Sigmoid colon (tissue), 6 donors: ENCODE measurements at regions not wholly inside any gene's neighbourhood (a gene's known extent, or its start where the extent isn't known, plus 50 kb on each side); places are given as distances from the start of the nearest gene placed in this dataset.

ENCODE experiments used
- DNase-seq: peaks from one replicate; pipeline ENCODE4 v3.0.0-alpha.2; 2019
- H3K27ac ChIP-seq, 4 donors: fragments of 200-600 bp; sonication (generic); one replicate each; pipeline ENCODE4 v1.5.1; 2016 to 2019; ENCODE audit warnings: mild to moderate bottlenecking in 1 of 4
- H3K27me3 ChIP-seq, 3 donors: fragments of 200-600 bp; sonication (generic); one replicate each; pipeline ENCODE4 v1.5.1; 2019; ENCODE audit warnings: mild to moderate bottlenecking in 1 of 3
- H3K36me3 ChIP-seq, 4 donors: fragments of 200-600 bp; sonication (generic); one replicate each; pipeline ENCODE4 v1.5.1; 2016 to 2019
- H3K4me1 ChIP-seq, 4 donors: fragments of 200-600 bp; sonication (generic); one replicate each; pipeline ENCODE4 v1.5.1; 2017 to 2019
- H3K4me3 ChIP-seq, 4 donors: fragments of 200-600 bp; sonication (generic); one replicate each; pipeline ENCODE4 v1.5.1; 2017 to 2019; ENCODE audit warnings: mild to moderate bottlenecking in 2 of 4, moderate library complexity in 1 of 4
- H3K9me3 ChIP-seq, 4 donors: fragments of 200-600 bp in 3 of 4; sonication (generic) in 3 of 4; one replicate each; pipeline versions ENCODE4 v1.5.1 to v1.6.1; 2013 to 2019
- CTCF ChIP-seq, 4 experiments: fragments of 450-650 bp in 3 of 4; fragments of 200-600 bp in 1 of 4; IDR thresholded peaks; one replicate each; pipeline ENCODE4 v1.5.1; 2016 to 2019; ENCODE audit warnings: antibody characterized with exemption in 4 of 4, mild to moderate bottlenecking in 3 of 4, moderate library complexity in 2 of 4
- EP300 ChIP-seq, 4 donors: sonication (generic); formaldehyde crosslinking; IDR thresholded peaks; one replicate each; pipeline ENCODE4 v1.6.1; 2017; ENCODE audit warnings: antibody characterized with exemption in 4 of 4
- POLR2A ChIP-seq, 2 donors: fragments of 450-650 bp; IDR thresholded peaks; one replicate each; pipeline ENCODE4 v1.6.1; 2016; ENCODE audit warnings: antibody characterized with exemption in 2 of 2, mild to moderate bottlenecking in 2 of 2, moderate library complexity in 2 of 2
- POLR2AphosphoS5 ChIP-seq, 4 donors: sonication (generic); formaldehyde crosslinking; IDR thresholded peaks; one replicate each; pipeline ENCODE4 v1.6.1; 2017; ENCODE audit warnings: antibody characterized with exemption in 4 of 4
- WGBS, 2 donors: extraction: QIAGEN DNeasy Blood & Tissue Kit; methylation state at CpG; one replicate each; pipeline ENCODE4 v1.1.7; 2013; 5-methylcytosine and 5-hydroxymethylcytosine counted together
- intact Hi-C: fragments of 100-400 bp; cut with DNase I; formaldehyde crosslinking; loops from one replicate; pipeline ENCODE4 v1.15.1; 2023
- donor health status: healthy with polysubstance abuse.
- donor health status: healthy.

- no peak overlapping the region for H3K4me3 ChIP-seq
- DNase-seq = no peak
- no peaks in the 10 kb centered on the region for H3K36me3 ChIP-seq
- intact Hi-C loops = no loop called here
- no peak overlapping the region for H3K27ac ChIP-seq
- 74 to 83% methylated on average over 7 of the region's 7 CpGs for WGBS, 2 donors
- H3K4me1 ChIP-seq = peaks cover 0 to 4% (median under 1%) of the 10 kb centered on the region in 4 donors
- no peak for TF ChIP-seq POLR2AphosphoS5 (IDR thresholded peaks at IDR 0.05)
- no peak for TF ChIP-seq EP300 (IDR thresholded peaks at IDR 0.05)
- TF ChIP-seq POLR2A (IDR thresholded peaks at IDR 0.05) = no peak
- TF ChIP-seq CTCF (IDR thresholded peaks at IDR 0.05) = no peak
- H3K9me3 ChIP-seq = no peaks in the 10 kb centered on the region
- H3K27me3 ChIP-seq = no peaks in the 10 kb centered on the region
Observed at GRCh38 chr6:15960740-15961634, 167.9 kb upstream of the MYLIP start.

GRCh38 chr6:15957655-15958169 lies 171.2 kb upstream of the MYLIP start:
- no peak for DNase-seq
- 87 to 95% methylated on average over 2 of the region's 2 CpGs for WGBS, 2 donors
- Histone ChIP-seq H3K4me3 (no peak overlapping the region), H3K36me3 (no peaks in the 10 kb centered on the region), H3K27me3 (no peaks in the 10 kb centered on the region), H3K27ac (no peak overlapping the region), H3K9me3 (no peaks in the 10 kb centered on the region), H3K4me1 (peaks cover 0 to 7% (median 0%) of the 10 kb centered on the region in 4 donors)
- intact Hi-C loops = no loop called here
- no peak for TF ChIP-seq CTCF (IDR thresholded peaks at IDR 0.05)
- TF ChIP-seq POLR2A (IDR thresholded peaks at IDR 0.05) = no peak
- TF ChIP-seq POLR2AphosphoS5 (IDR thresholded peaks at IDR 0.05) = no peak
- TF ChIP-seq EP300 (IDR thresholded peaks at IDR 0.05) = no peak

GRCh38 chr6:15956205-15957106 lies 172.4 kb upstream of the MYLIP start:
- Histone ChIP-seq H3K27ac (no peak overlapping the region), H3K36me3 (no peaks in the 10 kb centered on the region), H3K4me3 (no peak overlapping the region), H3K9me3 (no peaks in the 10 kb centered on the region), H3K27me3 (no peaks in the 10 kb centered on the region), H3K4me1 (peaks cover 0 to 7% (median 0%) of the 10 kb centered on the region in 4 donors)
- intact Hi-C loops = no loop called here
- DNase-seq = no peak
- TF ChIP-seq EP300 (IDR thresholded peaks at IDR 0.05) (no peak), POLR2AphosphoS5 (IDR thresholded peaks at IDR 0.05) (no peak), POLR2A (IDR thresholded peaks at IDR 0.05) (no peak), CTCF (IDR thresholded peaks at IDR 0.05) (no peak)
- 18 to 55% methylated on average over 14 of the region's 14 CpGs for WGBS, 2 donors

DNA sequence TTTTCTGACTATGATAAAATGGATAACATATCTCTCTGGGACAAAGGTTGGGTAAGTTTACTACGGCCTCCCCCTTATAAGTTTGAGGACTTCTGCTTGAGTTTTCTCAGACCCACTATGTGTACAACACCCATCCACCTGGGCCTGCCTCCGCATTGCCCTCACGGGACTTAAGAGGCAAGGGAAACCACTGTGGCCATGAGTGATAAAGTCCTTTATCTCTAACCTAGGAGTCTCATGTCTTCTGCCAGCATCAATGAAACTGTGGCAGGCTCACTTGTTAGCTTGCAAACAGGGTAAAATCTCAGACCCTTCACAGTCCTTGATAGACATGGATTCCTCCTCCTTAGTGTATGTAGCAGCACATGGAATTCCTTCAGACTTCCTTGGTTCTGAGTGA lies 173.4 kb upstream of the MYLIP start:
- Histone ChIP-seq H3K4me3 (no peak overlapping the region), H3K27me3 (no peaks in the 10 kb centered on the region), H3K9me3 (no peaks in the 10 kb centered on the region), H3K4me1 (peaks cover 0 to 7% (median 0%) of the 10 kb centered on the region in 4 donors), H3K36me3 (no peaks in the 10 kb centered on the region), H3K27ac (no peak overlapping the region)
- WGBS, 2 donors = 80 to 82% methylated on average over 3 of the region's 3 CpGs
- no peak for TF ChIP-seq CTCF (IDR thresholded peaks at IDR 0.05)
- TF ChIP-seq POLR2A (IDR thresholded peaks at IDR 0.05) = no peak
- no peak for TF ChIP-seq EP300 (IDR thresholded peaks at IDR 0.05)
- no peak for TF ChIP-seq POLR2AphosphoS5 (IDR thresholded peaks at IDR 0.05)
- DNase-seq = no peak
- intact Hi-C loops = no loop called here
